ENCODE measurements at regions not wholly inside any gene's neighbourhood (a gene's known extent, or its start where the extent isn't known, plus 50 kb on each side); places are given as distances from the start of the nearest gene placed in this dataset.

- Histone ChIP-seq H3K4me3 (replicated peaks in 1 of 4; ENCODE audit: control extremely low read depth in 1 of 4, insufficient read depth in 1 of 4, low read depth in 3 of 4, low read length in 4 of 4) (no peak overlapping the region), H3K9me3 (ENCODE audit: control insufficient read depth, insufficient read depth, low read depth, low read length) (no peaks in the 10 kb centered on the region), H3K4me2 (ENCODE audit: extremely low read depth, insufficient read depth, low read length) (no peak overlapping the region), H4K20me1 (ENCODE audit: control insufficient read depth, extremely low read depth, insufficient read depth, low read length) (no peaks in the 10 kb centered on the region), H3K36me3 (ENCODE audit: control insufficient read depth, insufficient read depth, low read length) (no peaks in the 10 kb centered on the region), H3K79me2 (ENCODE audit: control insufficient read depth, insufficient read depth, low read length) (no peaks in the 10 kb centered on the region), H3K4me1 (ENCODE audit: control insufficient read depth, extremely low read depth, insufficient read depth, low read length) (no peaks in the 10 kb centered on the region), H3K27me3 (ENCODE audit: control insufficient read depth, insufficient read depth, low read length) (no peaks in the 10 kb centered on the region), H3K27ac (ENCODE audit: insufficient read depth, low read length) (no peak overlapping the region), H3K9ac (ENCODE audit: insufficient read depth, low read length) (no peak overlapping the region), H2AFZ (ENCODE audit: low read length) (no peak overlapping the region)
- DNase-seq (ENCODE audit: low read depth in 2 of 2): no peak
- TF ChIP-seq CTCF (conservative IDR thresholded peaks at IDR 0.05 in 1 of 2, IDR thresholded peaks at IDR 0.05 in 1 of 2; ENCODE audit: low read depth in 1 of 2, low read length in 2 of 2) (no peak), EZH2 (IDR thresholded peaks at IDR 0.05; ENCODE audit: low read length, missing control alignments) (no peak)
Observed at GRCh38 chr6:167666571-167667203, 160.0 kb upstream of the AFDN start.

DNA sequence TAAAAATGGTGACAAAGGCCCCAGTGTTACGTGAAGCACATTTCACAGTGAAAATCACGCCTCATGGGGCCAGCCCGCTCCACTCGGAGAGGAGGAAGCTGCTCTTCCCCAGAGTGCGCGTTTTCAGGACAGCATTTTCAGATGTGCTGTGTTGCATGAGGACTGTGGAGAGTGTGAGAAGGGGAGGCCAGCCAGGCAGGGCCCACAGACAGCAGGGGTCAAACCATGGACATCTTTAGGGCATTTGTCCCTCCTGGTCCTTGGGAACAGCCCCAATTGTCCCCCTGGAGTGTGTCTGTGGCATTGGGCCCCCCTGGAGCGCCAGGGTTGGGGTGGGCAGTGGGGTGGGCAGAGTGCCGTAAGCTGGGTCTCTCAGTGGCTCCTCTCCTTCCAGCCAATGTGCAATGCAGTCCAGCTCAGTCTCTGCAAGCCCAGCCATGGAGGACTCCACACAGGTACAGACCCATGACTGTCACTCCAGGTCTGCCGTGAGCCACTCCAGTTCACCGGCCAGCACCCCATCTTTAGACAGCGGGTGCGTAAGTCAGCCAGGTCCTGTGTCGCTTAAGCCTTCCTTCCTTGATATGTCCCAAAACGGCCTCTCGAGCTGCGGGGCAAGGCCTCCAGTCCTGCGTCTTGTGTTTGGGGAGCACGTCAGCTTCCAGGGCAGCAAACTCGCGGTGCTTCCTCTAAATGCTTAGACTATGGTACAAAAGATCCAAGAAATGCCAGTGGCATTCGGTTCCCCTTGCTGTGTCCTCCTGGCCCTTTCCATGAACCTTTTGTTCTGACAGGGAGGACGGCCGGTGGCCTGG is 159.3 kb upstream of the AFDN start:
- H3K9ac ChIP-seq (ENCODE audit: insufficient read depth, low read length): no peak overlapping the region
- H3K4me2 ChIP-seq (ENCODE audit: extremely low read depth, insufficient read depth, low read length): no peak overlapping the region
- no peaks in the 10 kb centered on the region for H3K27me3 ChIP-seq (ENCODE audit: control insufficient read depth, insufficient read depth, low read length)
- H3K36me3 ChIP-seq (ENCODE audit: control insufficient read depth, insufficient read depth, low read length): no peaks in the 10 kb centered on the region
- H3K4me3 ChIP-seq (replicated peaks in 1 of 4; ENCODE audit: control extremely low read depth in 1 of 4, insufficient read depth in 1 of 4, low read depth in 3 of 4, low read length in 4 of 4): no peak overlapping the region
- no peak for DNase-seq (ENCODE audit: low read depth in 2 of 2)
- no peaks in the 10 kb centered on the region for H4K20me1 ChIP-seq (ENCODE audit: control insufficient read depth, extremely low read depth, insufficient read depth, low read length)
- no peaks in the 10 kb centered on the region for H3K79me2 ChIP-seq (ENCODE audit: control insufficient read depth, insufficient read depth, low read length)
- TF ChIP-seq EZH2 (IDR thresholded peaks at IDR 0.05; ENCODE audit: low read length, missing control alignments): no peak
- no peak for TF ChIP-seq CTCF (conservative IDR thresholded peaks at IDR 0.05 in 1 of 2, IDR thresholded peaks at IDR 0.05 in 1 of 2; ENCODE audit: low read depth in 1 of 2, low read length in 2 of 2)
- H3K27ac ChIP-seq (ENCODE audit: insufficient read depth, low read length): no peak overlapping the region
- no peak overlapping the region for H2AFZ ChIP-seq (ENCODE audit: low read length)
- H3K4me1 ChIP-seq (ENCODE audit: control insufficient read depth, extremely low read depth, insufficient read depth, low read length): no peaks in the 10 kb centered on the region
- H3K9me3 ChIP-seq (ENCODE audit: control insufficient read depth, insufficient read depth, low read depth, low read length): no peaks in the 10 kb centered on the region

GRCh38 chr6:167668019-167668753 is 158.5 kb upstream of the AFDN start:
- no peak overlapping the region for H3K27ac ChIP-seq (ENCODE audit: insufficient read depth, low read length)
- no peaks in the 10 kb centered on the region for H3K9me3 ChIP-seq (ENCODE audit: control insufficient read depth, insufficient read depth, low read depth, low read length)
- H3K36me3 ChIP-seq (ENCODE audit: control insufficient read depth, insufficient read depth, low read length): no peaks in the 10 kb centered on the region
- no peak for TF ChIP-seq EZH2 (IDR thresholded peaks at IDR 0.05; ENCODE audit: low read length, missing control alignments)
- TF ChIP-seq CTCF (conservative IDR thresholded peaks at IDR 0.05 in 1 of 2, IDR thresholded peaks at IDR 0.05 in 1 of 2; ENCODE audit: low read depth in 1 of 2, low read length in 2 of 2): no peak
- H3K27me3 ChIP-seq (ENCODE audit: control insufficient read depth, insufficient read depth, low read length): no peaks in the 10 kb centered on the region
- no peak overlapping the region for H3K9ac ChIP-seq (ENCODE audit: insufficient read depth, low read length)
- H3K79me2 ChIP-seq (ENCODE audit: control insufficient read depth, insufficient read depth, low read length): no peaks in the 10 kb centered on the region
- no peaks in the 10 kb centered on the region for H3K4me1 ChIP-seq (ENCODE audit: control insufficient read depth, extremely low read depth, insufficient read depth, low read length)
- no peak overlapping the region for H2AFZ ChIP-seq (ENCODE audit: low read length)
- no peaks in the 10 kb centered on the region for H4K20me1 ChIP-seq (ENCODE audit: control insufficient read depth, extremely low read depth, insufficient read depth, low read length)
- no peak overlapping the region for H3K4me3 ChIP-seq (replicated peaks in 1 of 4; ENCODE audit: control extremely low read depth in 1 of 4, insufficient read depth in 1 of 4, low read depth in 3 of 4, low read length in 4 of 4)
- no peak for DNase-seq (ENCODE audit: low read depth in 2 of 2)
- no peak overlapping the region for H3K4me2 ChIP-seq (ENCODE audit: extremely low read depth, insufficient read depth, low read length)

Data from fibroblast of lung (primary cell).